B cell (primary cell): ENCODE measurements at regions not wholly inside any gene's neighbourhood (a gene's known extent, or its start where the extent isn't known, plus 50 kb on each side); places are given as distances from the start of the nearest gene placed in this dataset.

Experiments used
- ATAC-seq: fragments of 200-7000 bp; cut with Tn5 transposase; one replicate; pipeline ENCODE4 v1.10.0; 2021; ENCODE audit warnings: low read depth, mild to moderate bottlenecking, moderate number of reproducible peaks, moderate library complexity
- CTCF ChIA-PET: fragments of 350-600 bp; sonication (Branson Sonifier 250); formaldehyde crosslinking; loops from one replicate; lab custom pipeline; 2021; ENCODE audit warnings: antibody characterized with exemption, inconsistent platforms; lab: Charles Lee
- POLR2A ChIA-PET: fragments of 350-600 bp; sonication (Branson Sonifier 250); formaldehyde crosslinking; loops from one replicate; lab custom pipeline; 2021; ENCODE audit warnings: antibody characterized with exemption; lab: Charles Lee
- DNase-seq: peaks from one replicate; pipeline ENCODE4 v3.0.0; 2013
- H2AFZ ChIP-seq: 2 replicates; pipeline ENCODE4 v1.6.1; 2012; ENCODE audit warnings: mild to moderate bottlenecking, low read depth, low read length; ENCODE audit not compliant: insufficient read depth, poor library complexity, severe bottlenecking
- H3K27ac ChIP-seq, 2 donors: 1 replicate in 1 of 2; 2 replicates in 1 of 2; pipeline ENCODE4 v1.5.1; 2012 to 2013; ENCODE audit warnings: low read length in 2 of 2, mild to moderate bottlenecking in 2 of 2, moderate library complexity in 1 of 2
- H3K27me3 ChIP-seq, 4 experiments: fragments of 200-600 bp in 1 of 4; sonication (generic) in 1 of 4; replicated peaks in 1 of 4; 1 replicate in 2 of 4; 2 replicates in 2 of 4; pipeline versions ENCODE4 v1.6.1 to v1.7.0; 2013 to 2016; ENCODE audit warnings: low read length in 3 of 4, mild to moderate bottlenecking in 2 of 4, mixed read lengths in 1 of 4, moderate library complexity in 1 of 4; ENCODE audit not compliant: insufficient read depth in 4 of 4, control insufficient read depth in 3 of 4; ENCODE audit errors: control extremely low read depth in 1 of 4
- H3K36me3 ChIP-seq, 2 experiments: replicated peaks in 1 of 2; 1 replicate in 1 of 2; 2 replicates in 1 of 2; pipeline versions ENCODE4 v1.6.1 to v1.7.1; 2013; ENCODE audit warnings: low read length in 1 of 2; ENCODE audit not compliant: insufficient read depth in 2 of 2, control insufficient read depth in 1 of 2; ENCODE audit errors: control extremely low read depth in 1 of 2, extremely low read depth in 1 of 2
- H3K4me1 ChIP-seq, 2 donors: fragments of 200-600 bp in 1 of 2; sonication (generic) in 1 of 2; 1 replicate in 1 of 2; 2 replicates in 1 of 2; pipeline versions ENCODE4 v1.5.1 to v1.6.1; 2013 to 2017; ENCODE audit warnings: low read length in 2 of 2; ENCODE audit not compliant: control insufficient read depth in 2 of 2, insufficient read depth in 2 of 2
- H3K4me2 ChIP-seq: replicated peaks from 2 replicates; pipeline ENCODE3; 2012; ENCODE audit warnings: mild to moderate bottlenecking, low read depth, low read length; ENCODE audit not compliant: poor library complexity, severe bottlenecking
- H3K4me3 ChIP-seq, 5 experiments: fragments of 200-600 bp in 1 of 5; sonication (generic) in 1 of 5; 1 replicate in 3 of 5; 2 replicates in 2 of 5; pipeline versions ENCODE4 v1.5.1 to v1.7.0; 2011 to 2016; ENCODE audit warnings: low read length in 4 of 5, mild to moderate bottlenecking in 4 of 5, low read depth in 2 of 5, control low read depth in 1 of 5, moderate library complexity in 1 of 5; ENCODE audit not compliant: insufficient read depth in 1 of 5; ENCODE audit errors: control extremely low read depth in 1 of 5, extremely low read depth in 1 of 5
- H3K79me2 ChIP-seq: fragments of 200-600 bp; sonication (generic); one replicate; pipeline ENCODE4 v1.6.0; 2016; ENCODE audit warnings: low read length; ENCODE audit not compliant: control insufficient read depth, insufficient read depth
- H3K9ac ChIP-seq: fragments of 200-600 bp; sonication (generic); 2 replicates; pipeline ENCODE4 v1.6.1; 2017; ENCODE audit warnings: mild to moderate bottlenecking, low read length, moderate library complexity
- H3K9me3 ChIP-seq, 3 donors: one replicate each; pipeline versions ENCODE4 v1.6.1 to v1.7.1; 2013; ENCODE audit warnings: low read length in 2 of 3; ENCODE audit not compliant: control insufficient read depth in 2 of 3, insufficient read depth in 1 of 3; ENCODE audit errors: control extremely low read depth in 1 of 3
- H4K20me1 ChIP-seq: 2 replicates; pipeline ENCODE4 v1.6.0; 2012; ENCODE audit warnings: mild to moderate bottlenecking, low read length; ENCODE audit not compliant: insufficient read depth, control insufficient read depth, poor library complexity, severe bottlenecking
- H3K27ac Mint-ChIP-seq: one replicate; pipeline ENCODE4 v1.8.0; 2021; ENCODE audit warnings: mixed read lengths
- H3K27me3 Mint-ChIP-seq: one replicate; pipeline ENCODE4 v1.8.0; 2021; ENCODE audit warnings: mixed read lengths
- H3K4me1 Mint-ChIP-seq: one replicate; pipeline ENCODE4 v1.8.0; 2021; ENCODE audit warnings: mixed read lengths
- H3K4me3 Mint-ChIP-seq: one replicate; pipeline ENCODE4 v1.8.0; 2021; ENCODE audit warnings: mixed read lengths
- H3K9me3 Mint-ChIP-seq: one replicate; pipeline ENCODE4 v1.8.0; 2022; ENCODE audit warnings: mixed read lengths; ENCODE audit not compliant: insufficient read depth
- CTCF ChIP-seq: fragments of 200-600 bp; IDR thresholded peaks from one replicate; pipeline ENCODE4 v1.8.0; 2022; ENCODE audit warnings: antibody characterized with exemption, mild to moderate bottlenecking
- EZH2 ChIP-seq: IDR thresholded peaks from 2 replicates; pipeline ENCODE4 v1.6.1; 2012; ENCODE audit warnings: borderline replicate concordance, low read depth, mild to moderate bottlenecking, moderate library complexity, low read length; ENCODE audit not compliant: insufficient read depth, poor library complexity, severe bottlenecking
- WGBS: methylation state at CpG from one replicate; pipeline ENCODE4 v1.1.5; 2013; ENCODE audit warnings: missing lambda C conversion rate; ENCODE audit not compliant: insufficient coverage; 5-methylcytosine and 5-hydroxymethylcytosine counted together
- intact Hi-C: fragments of 100-400 bp; cut with micrococcal nuclease; formaldehyde crosslinking; loops from one replicate; pipeline ENCODE4 v1.10.0; 2022

DNA sequence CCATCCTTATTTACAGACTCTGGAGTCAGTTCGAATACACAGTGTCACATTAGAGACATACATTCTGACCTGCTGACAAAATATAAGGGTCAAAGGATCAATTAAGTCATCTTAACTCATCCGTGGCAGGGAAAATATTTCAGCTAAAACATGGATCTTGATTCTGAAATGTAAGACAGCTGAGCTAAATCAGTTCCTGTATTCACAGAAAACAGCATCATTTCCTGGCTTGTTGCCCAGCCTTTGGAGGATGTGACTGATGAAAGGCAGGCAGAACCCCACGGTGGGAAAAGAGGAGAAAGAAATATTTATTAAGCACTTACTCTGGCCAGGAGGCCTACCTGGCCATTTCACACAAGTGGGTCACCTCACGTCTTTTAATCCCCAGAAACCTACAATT lies 101.9 kb downstream of the GAS2L3 start:
- Histone ChIP-seq H3K27ac (no peak overlapping the region), H3K9ac (no peak overlapping the region), H4K20me1 (no peaks in the 10 kb centered on the region), H2AFZ (no peak overlapping the region), H3K79me2 (no peaks in the 10 kb centered on the region), H3K9me3 (peaks cover 0 to 3% (median 0%) of the 10 kb centered on the region in 3 donors), H3K4me3 (no peak overlapping the region), H3K27me3 (no peaks in the 10 kb centered on the region), H3K4me2 (no peak overlapping the region), H3K36me3 (no peaks in the 10 kb centered on the region), H3K4me1 (no peaks in the 10 kb centered on the region)
- ChIA-PET POLR2A (no interaction called here), CTCF (no interaction called here)
- Mint-ChIP-seq H3K27ac (no peak overlapping the region), H3K4me3 (no peak overlapping the region), H3K4me1 (no peaks in the 10 kb centered on the region), H3K27me3 (peaks cover 12% of the 10 kb centered on the region), H3K9me3 (no peaks in the 10 kb centered on the region)
- ATAC-seq (no peak), DNase-seq (no peak)
- no CpG with 5 or more reads among the region's 4 CpGs for WGBS
- no peak for TF ChIP-seq CTCF
- TF ChIP-seq EZH2, result no peak
- intact Hi-C loops, result no loop called here

DNA sequence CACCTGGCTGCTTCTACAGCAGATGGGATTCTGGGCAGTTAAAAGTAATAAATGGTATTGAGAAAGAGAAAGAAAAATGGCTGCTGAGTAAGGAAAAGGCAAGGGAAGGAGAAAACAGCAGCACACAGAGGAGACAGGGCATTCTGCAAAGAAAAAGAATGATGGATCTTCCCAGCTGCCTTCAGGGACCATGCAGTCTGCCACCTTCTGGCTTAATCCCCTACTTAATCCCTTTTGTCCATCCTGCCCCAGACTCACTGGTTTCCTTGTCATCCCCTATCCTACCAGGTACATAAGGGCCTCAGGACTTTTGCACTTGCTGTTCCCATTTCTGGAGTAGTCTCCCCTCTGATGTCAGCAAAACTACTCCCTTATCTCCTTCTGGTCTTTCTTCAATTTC lies 107.6 kb downstream of the GAS2L3 start:
- DNase-seq (no peak), ATAC-seq (no peak)
- CTCF ChIA-PET, result no interaction called here
- Histone ChIP-seq H4K20me1 (no peaks in the 10 kb centered on the region), H3K79me2 (no peaks in the 10 kb centered on the region), H3K4me1 (no peaks in the 10 kb centered on the region), H3K4me2 (no peak overlapping the region), H3K9me3 (peaks cover 0 to 9% (median 9%) of the 10 kb centered on the region in 3 donors), H3K27me3 (no peaks in the 10 kb centered on the region), H3K9ac (no peak overlapping the region), H3K4me3 (no peak overlapping the region), H3K27ac (no peak overlapping the region), H2AFZ (no peak overlapping the region), H3K36me3 (no peaks in the 10 kb centered on the region)
- TF ChIP-seq EZH2 (no peak), CTCF (no peak)
- H3K4me1 Mint-ChIP-seq, result no peaks in the 10 kb centered on the region
- H3K27me3 Mint-ChIP-seq, result peaks cover 13% of the 10 kb centered on the region
- peaks cover 4% of the 10 kb centered on the region for H3K9me3 Mint-ChIP-seq
- POLR2A ChIA-PET, result no interaction called here
- no peak overlapping the region for H3K4me3 Mint-ChIP-seq
- intact Hi-C loops, result no loop called here
- H3K27ac Mint-ChIP-seq, result no peak overlapping the region
